Activated naive CD8-positive, alpha-beta T cell treated with anti-CD3 and anti-CD28 coated beads, Interleukin-2, amount 50 U/mL, for 24 hours (primary cell): ENCODE measurements at regions not wholly inside any gene's neighbourhood (a gene's known extent, or its start where the extent isn't known, plus 50 kb on each side); places are given as distances from the start of the nearest gene placed in this dataset.
"Not testable (repeated sequence)": the region's sequence is repeated elsewhere in the genome, so short reads cannot be mapped to it uniquely, and the experiment has no call there.

Experiments used
- ATAC-seq: fragments of 150-1000 bp; cut with Tn5 transposase; one replicate; pipeline ENCODE4 v1.10.0; 2021
- DNase-seq: peaks from one replicate; pipeline ENCODE4 v3.0.0; 2021
- H3K27ac Mint-ChIP-seq: one replicate; pipeline ENCODE4 v1.8.0; 2021; ENCODE audit warnings: mild to moderate bottlenecking, mixed read lengths
- H3K27me3 Mint-ChIP-seq: one replicate; pipeline ENCODE4 v1.8.0; 2021; ENCODE audit warnings: mixed read lengths
- H3K36me3 Mint-ChIP-seq: one replicate; pipeline ENCODE4 v1.8.0; 2021; ENCODE audit warnings: low read depth, mixed read lengths
- H3K4me1 Mint-ChIP-seq: one replicate; pipeline ENCODE4 v1.8.0; 2021; ENCODE audit warnings: mixed read lengths
- H3K4me3 Mint-ChIP-seq: one replicate; pipeline ENCODE4 v1.8.0; 2021; ENCODE audit warnings: mild to moderate bottlenecking, moderate library complexity, mixed read lengths
- H3K9me3 Mint-ChIP-seq: one replicate; pipeline ENCODE4 v1.8.0; 2021; ENCODE audit warnings: mixed read lengths

- Mint-ChIP-seq H3K4me3 (no peak overlapping the region), H3K36me3 (no peaks in the 10 kb centered on the region), H3K9me3 (peaks cover 3% of the 10 kb centered on the region), H3K27me3 (no peaks in the 10 kb centered on the region), H3K4me1 (peaks cover 1% of the 10 kb centered on the region), H3K27ac (no peak overlapping the region)
- ATAC-seq, result no peak
- peak; percentile 3 for DNase-seq
Measured at GRCh38 chrY:12309212-12309611, 391.8 kb upstream of the USP9Y start.

GRCh38 chrY:12310832-12311231, 390.2 kb upstream of the USP9Y start:
- Mint-ChIP-seq H3K4me1 (peaks cover 1% of the 10 kb centered on the region), H3K27me3 (no peaks in the 10 kb centered on the region), H3K4me3 (no peak overlapping the region), H3K27ac (no peak overlapping the region), H3K9me3 (peaks cover 3% of the 10 kb centered on the region), H3K36me3 (no peaks in the 10 kb centered on the region)
- DNase-seq (no peak), ATAC-seq (no peak)

GRCh38 chrY:12327751-12328150, 373.3 kb upstream of the USP9Y start:
- no peaks in the 10 kb centered on the region for H3K36me3 Mint-ChIP-seq
- ATAC-seq, result no peak
- no peaks in the 10 kb centered on the region for H3K27me3 Mint-ChIP-seq
- DNase-seq, result no peak
- H3K4me3 Mint-ChIP-seq, result no peak overlapping the region
- H3K27ac Mint-ChIP-seq, result no peak overlapping the region
- no peaks in the 10 kb centered on the region for H3K9me3 Mint-ChIP-seq
- no peaks in the 10 kb centered on the region for H3K4me1 Mint-ChIP-seq

- H3K27me3 Mint-ChIP-seq, DNase-seq, H3K36me3 Mint-ChIP-seq, ATAC-seq, H3K4me3 Mint-ChIP-seq, H3K27ac Mint-ChIP-seq, H3K9me3 Mint-ChIP-seq, H3K4me1 Mint-ChIP-seq: not testable (repeated sequence)
Measured at GRCh38 chrY:12331917-12332316, 369.1 kb upstream of the USP9Y start.

GRCh38 chrY:12343211-12343610, 357.8 kb upstream of the USP9Y start:
- DNase-seq (no peak), ATAC-seq (no peak)
- Mint-ChIP-seq H3K27ac (no peak overlapping the region), H3K4me3 (no peak overlapping the region), H3K27me3 (no peaks in the 10 kb centered on the region), H3K36me3 (no peaks in the 10 kb centered on the region), H3K9me3 (peaks cover 4% of the 10 kb centered on the region), H3K4me1 (no peaks in the 10 kb centered on the region)

GRCh38 chrY:12348181-12348580, 352.9 kb upstream of the USP9Y start:
- H3K4me1 Mint-ChIP-seq, result no peaks in the 10 kb centered on the region
- no peak for ATAC-seq
- no peak for DNase-seq
- H3K27ac Mint-ChIP-seq, result no peak overlapping the region
- no peaks in the 10 kb centered on the region for H3K27me3 Mint-ChIP-seq
- H3K36me3 Mint-ChIP-seq, result no peaks in the 10 kb centered on the region
- H3K4me3 Mint-ChIP-seq, result no peak overlapping the region
- peaks cover 4% of the 10 kb centered on the region for H3K9me3 Mint-ChIP-seq

GRCh38 chrY:12357204-12357603, 343.8 kb upstream of the USP9Y start:
- Mint-ChIP-seq H3K4me1 (no peaks in the 10 kb centered on the region), H3K27me3 (no peaks in the 10 kb centered on the region), H3K27ac (no peak overlapping the region), H3K4me3 (no peak overlapping the region), H3K36me3 (no peaks in the 10 kb centered on the region), H3K9me3 (no peaks in the 10 kb centered on the region)
- no peak for DNase-seq
- ATAC-seq, result no peak

GRCh38 chrY:12357655-12358054, 343.4 kb upstream of the USP9Y start:
- Mint-ChIP-seq H3K4me1 (no peaks in the 10 kb centered on the region), H3K9me3 (no peaks in the 10 kb centered on the region), H3K27ac (no peak overlapping the region), H3K4me3 (no peak overlapping the region), H3K27me3 (no peaks in the 10 kb centered on the region), H3K36me3 (no peaks in the 10 kb centered on the region)
- ATAC-seq (no peak), DNase-seq (no peak)

- no peaks in the 10 kb centered on the region for H3K9me3 Mint-ChIP-seq
- no peak for DNase-seq
- no peak overlapping the region for H3K27ac Mint-ChIP-seq
- no peaks in the 10 kb centered on the region for H3K27me3 Mint-ChIP-seq
- H3K36me3 Mint-ChIP-seq, result no peaks in the 10 kb centered on the region
- H3K4me3 Mint-ChIP-seq, result no peak overlapping the region
- H3K4me1 Mint-ChIP-seq, result no peaks in the 10 kb centered on the region
- ATAC-seq, result no peak
Measured at GRCh38 chrY:12358337-12358736, 342.7 kb upstream of the USP9Y start.

GRCh38 chrY:12359867-12360266, 341.2 kb upstream of the USP9Y start:
- ATAC-seq (no peak), DNase-seq (no peak)
- H3K27ac Mint-ChIP-seq, result no peak overlapping the region
- H3K9me3 Mint-ChIP-seq, result no peaks in the 10 kb centered on the region
- no peak overlapping the region for H3K4me3 Mint-ChIP-seq
- H3K36me3 Mint-ChIP-seq, result no peaks in the 10 kb centered on the region
- H3K4me1 Mint-ChIP-seq, result no peaks in the 10 kb centered on the region
- no peaks in the 10 kb centered on the region for H3K27me3 Mint-ChIP-seq

- Mint-ChIP-seq H3K27me3 (no peaks in the 10 kb centered on the region), H3K9me3 (no peaks in the 10 kb centered on the region), H3K36me3 (no peaks in the 10 kb centered on the region), H3K4me1 (no peaks in the 10 kb centered on the region), H3K27ac (no peak overlapping the region), H3K4me3 (no peak overlapping the region)
- ATAC-seq (no peak), DNase-seq (no peak)
Measured at GRCh38 chrY:12360496-12360895, 340.5 kb upstream of the USP9Y start.

GRCh38 chrY:12365311-12365910, 335.6 kb upstream of the USP9Y start:
- Mint-ChIP-seq H3K36me3 (no peaks in the 10 kb centered on the region), H3K4me3 (no peak overlapping the region), H3K27ac (no peak overlapping the region), H3K4me1 (no peaks in the 10 kb centered on the region), H3K9me3 (no peaks in the 10 kb centered on the region), H3K27me3 (no peaks in the 10 kb centered on the region)
- DNase-seq, result no peak
- ATAC-seq, result no peak

- H3K9me3 Mint-ChIP-seq, H3K4me1 Mint-ChIP-seq, H3K4me3 Mint-ChIP-seq, H3K27ac Mint-ChIP-seq, ATAC-seq, DNase-seq, H3K27me3 Mint-ChIP-seq, H3K36me3 Mint-ChIP-seq: not testable (repeated sequence)
Measured at GRCh38 chrY:12374588-12374987, 326.4 kb upstream of the USP9Y start.

- H3K4me3 Mint-ChIP-seq, H3K9me3 Mint-ChIP-seq, H3K36me3 Mint-ChIP-seq, DNase-seq, H3K27me3 Mint-ChIP-seq, H3K27ac Mint-ChIP-seq, H3K4me1 Mint-ChIP-seq, ATAC-seq: not testable (repeated sequence)
Measured at GRCh38 chrY:12391655-12392559, 309.1 kb upstream of the USP9Y start.

GRCh38 chrY:12393190-12393589, 307.8 kb upstream of the USP9Y start:
- Mint-ChIP-seq H3K36me3 (no peaks in the 10 kb centered on the region), H3K4me1 (no peaks in the 10 kb centered on the region), H3K9me3 (no peaks in the 10 kb centered on the region), H3K27me3 (no peaks in the 10 kb centered on the region), H3K27ac (no peak overlapping the region), H3K4me3 (no peak overlapping the region)
- DNase-seq (no peak), ATAC-seq (no peak)
